GM12891 (cell line): ENCODE measurements at regions not wholly inside any gene's neighbourhood (a gene's known extent, or its start where the extent isn't known, plus 50 kb on each side); places are given as distances from the start of the nearest gene placed in this dataset.

Experiments
- POLR2A ChIP-seq: IDR thresholded peaks from 2 replicates; pipeline ENCODE4 v1.6.1; 2011; ENCODE audit warnings: low read depth, low read length, control low read depth
- POLR2AphosphoS5 ChIP-seq: IDR thresholded peaks from 2 replicates; pipeline ENCODE4 v1.6.1; 2011; ENCODE audit warnings: low read depth, low read length, control low read depth
- SPI1 ChIP-seq: IDR thresholded peaks from 2 replicates; pipeline ENCODE4 v1.6.1; 2011; ENCODE audit warnings: low read depth, low read length, control low read depth
- TAF1 ChIP-seq: IDR thresholded peaks from 2 replicates; pipeline ENCODE4 v1.6.1; 2011; ENCODE audit warnings: low read depth, low read length, control low read depth

DNA sequence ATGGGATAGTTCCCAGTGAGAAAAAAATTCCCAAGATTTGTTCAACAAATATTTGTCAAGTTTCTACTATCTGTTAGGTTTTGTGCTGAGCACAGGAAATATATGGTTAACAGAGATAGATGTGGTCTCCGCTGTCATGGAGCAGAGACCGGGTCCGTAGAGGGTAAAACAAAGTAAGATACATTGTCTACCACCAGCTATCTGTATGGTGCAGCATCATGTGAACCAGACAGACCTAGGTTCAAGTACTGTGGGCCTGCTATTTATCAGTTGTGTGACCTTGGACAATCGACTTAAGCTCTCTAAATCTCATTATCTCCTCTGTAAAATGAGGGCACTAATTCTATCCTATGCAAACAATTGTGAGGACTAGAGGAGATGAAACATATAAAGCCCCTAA lies 109.8 kb downstream of the DUSP10 start:
- TF ChIP-seq TAF1: no peak
- no peak for TF ChIP-seq POLR2AphosphoS5
- TF ChIP-seq POLR2A: no peak
- TF ChIP-seq SPI1: no peak
